Keratinocyte (primary cell): ENCODE measurements at regions not wholly inside any gene's neighbourhood (a gene's known extent, or its start where the extent isn't known, plus 50 kb on each side); places are given as distances from the start of the nearest gene placed in this dataset.

Experiments used
- DNase-seq: peaks from one replicate; pipeline ENCODE4 v3.0.0-alpha.2; 2011; ENCODE audit warnings: low read depth, missing footprints, low spot score
- FAIRE-seq: peaks from 2 replicates; lab custom pipeline; 2011; peaks lifted over from hg19 to GRCh38; lab: Jason Lieb, UNC
- H2AFZ ChIP-seq: 2 replicates; pipeline ENCODE4 v1.6.0; 2012; ENCODE audit warnings: low read length, control low read depth, inconsistent platforms; ENCODE audit not compliant: control insufficient read depth
- H3K27ac ChIP-seq: 2 replicates; pipeline ENCODE4 v1.5.1; 2011; ENCODE audit warnings: low read length; ENCODE audit not compliant: control insufficient read depth, insufficient read depth
- H3K27me3 ChIP-seq: 3 replicates; pipeline ENCODE4 v1.6.0; 2011; ENCODE audit warnings: low read length; ENCODE audit not compliant: control insufficient read depth, insufficient read depth; ENCODE audit errors: extremely low read depth
- H3K36me3 ChIP-seq, 2 experiments: 2 replicates in 1 of 2; 3 replicates in 1 of 2; pipeline ENCODE4 v1.5.1; 2011; ENCODE audit warnings: low read length in 2 of 2, mild to moderate bottlenecking in 1 of 2; ENCODE audit not compliant: control insufficient read depth in 2 of 2, insufficient read depth in 2 of 2; ENCODE audit errors: extremely low read depth in 1 of 2
- H3K4me1 ChIP-seq: 3 replicates; pipeline ENCODE4 v1.5.1; 2011; ENCODE audit warnings: low read length; ENCODE audit not compliant: control insufficient read depth, insufficient read depth; ENCODE audit errors: extremely low read depth
- H3K4me2 ChIP-seq: 3 replicates; pipeline ENCODE4 v1.6.0; 2011; ENCODE audit warnings: low read depth, low read length; ENCODE audit not compliant: control insufficient read depth, insufficient read depth; ENCODE audit errors: extremely low read depth
- H3K4me3 ChIP-seq, 3 experiments: fragments of 200-600 bp in 1 of 3; sonication (generic) in 1 of 3; 2 replicates in 2 of 3; 3 replicates in 1 of 3; pipeline ENCODE4 v1.5.1; 2011 to 2016; ENCODE audit warnings: low read length in 3 of 3, mild to moderate bottlenecking in 3 of 3, control low read depth in 2 of 3, inconsistent platforms in 1 of 3, low read depth in 1 of 3, mixed read lengths in 1 of 3, mixed run types in 1 of 3, moderate library complexity in 1 of 3; ENCODE audit not compliant: control insufficient read depth in 2 of 3, insufficient read depth in 2 of 3; ENCODE audit errors: extremely low read depth in 1 of 3
- H3K79me2 ChIP-seq: 2 replicates; pipeline ENCODE4 v1.6.0; 2012; ENCODE audit warnings: low read length; ENCODE audit not compliant: control insufficient read depth, insufficient read depth
- H3K9ac ChIP-seq: 3 replicates; pipeline ENCODE4 v1.6.0; 2011; ENCODE audit warnings: low read length; ENCODE audit not compliant: control insufficient read depth, insufficient read depth; ENCODE audit errors: extremely low read depth
- H3K9me1 ChIP-seq: 3 replicates; pipeline ENCODE4 v1.6.0; 2011; ENCODE audit warnings: low read length; ENCODE audit not compliant: control insufficient read depth, insufficient read depth; ENCODE audit errors: extremely low read depth
- H3K9me3 ChIP-seq: 2 replicates; pipeline ENCODE4 v1.5.1; 2012; ENCODE audit warnings: low read depth, low read length; ENCODE audit not compliant: control insufficient read depth
- H4K20me1 ChIP-seq: 3 replicates; pipeline ENCODE4 v1.6.0; 2011; ENCODE audit warnings: low read length; ENCODE audit not compliant: control insufficient read depth, insufficient read depth; ENCODE audit errors: extremely low read depth
- EZH2 ChIP-seq: IDR thresholded peaks from one replicate; pipeline ENCODE4 v1.6.1; 2012; ENCODE audit warnings: inconsistent platforms, mild to moderate bottlenecking, low read length, moderate library complexity
- dilution Hi-C: fragments of 300-500 bp; cut with MboI; formaldehyde crosslinking; loops from one replicate; pipeline ENCODE4 v1.7.0; 2020; ENCODE audit warnings: low sequenced_read_pairs; ENCODE audit not compliant: extremely low pct_ligation_motif_present
- TF ChIP-seq, protein P1 (sequence below), 3 experiments: IDR thresholded peaks in 1 of 3; conservative IDR thresholded peaks in 1 of 3; optimal IDR thresholded peaks in 1 of 3; 2 replicates in 2 of 3; 3 replicates in 1 of 3; pipeline versions ENCODE3 to v1.5.1; 2011; ENCODE audit warnings: low read length in 3 of 3, mild to moderate bottlenecking in 3 of 3, moderate library complexity in 2 of 3, control low read depth in 1 of 3, inconsistent platforms in 1 of 3; ENCODE audit not compliant: insufficient read depth in 2 of 3; ENCODE audit errors: extremely low read depth in 1 of 3

- Histone ChIP-seq H3K36me3 (no peaks in the 10 kb centered on the region), H3K4me3 (no peak overlapping the region), H4K20me1 (no peaks in the 10 kb centered on the region), H3K27ac (no peak overlapping the region), H3K79me2 (no peaks in the 10 kb centered on the region), H2AFZ (no peak overlapping the region), H3K27me3 (peaks cover 14% of the 10 kb centered on the region), H3K9ac (no peak overlapping the region), H3K9me1 (no peaks in the 10 kb centered on the region), H3K4me1 (no peaks in the 10 kb centered on the region), H3K9me3 (no peaks in the 10 kb centered on the region), H3K4me2 (no peak overlapping the region)
- dilution Hi-C loops, result no loop called here
- no peak for DNase-seq
- FAIRE-seq, result no peak
- TF ChIP-seq, protein P1, sequence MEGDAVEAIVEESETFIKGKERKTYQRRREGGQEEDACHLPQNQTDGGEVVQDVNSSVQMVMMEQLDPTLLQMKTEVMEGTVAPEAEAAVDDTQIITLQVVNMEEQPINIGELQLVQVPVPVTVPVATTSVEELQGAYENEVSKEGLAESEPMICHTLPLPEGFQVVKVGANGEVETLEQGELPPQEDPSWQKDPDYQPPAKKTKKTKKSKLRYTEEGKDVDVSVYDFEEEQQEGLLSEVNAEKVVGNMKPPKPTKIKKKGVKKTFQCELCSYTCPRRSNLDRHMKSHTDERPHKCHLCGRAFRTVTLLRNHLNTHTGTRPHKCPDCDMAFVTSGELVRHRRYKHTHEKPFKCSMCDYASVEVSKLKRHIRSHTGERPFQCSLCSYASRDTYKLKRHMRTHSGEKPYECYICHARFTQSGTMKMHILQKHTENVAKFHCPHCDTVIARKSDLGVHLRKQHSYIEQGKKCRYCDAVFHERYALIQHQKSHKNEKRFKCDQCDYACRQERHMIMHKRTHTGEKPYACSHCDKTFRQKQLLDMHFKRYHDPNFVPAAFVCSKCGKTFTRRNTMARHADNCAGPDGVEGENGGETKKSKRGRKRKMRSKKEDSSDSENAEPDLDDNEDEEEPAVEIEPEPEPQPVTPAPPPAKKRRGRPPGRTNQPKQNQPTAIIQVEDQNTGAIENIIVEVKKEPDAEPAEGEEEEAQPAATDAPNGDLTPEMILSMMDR (optimal IDR thresholded peaks at IDR 0.05 in 1 of 3, IDR thresholded peaks at IDR 0.05 in 1 of 3, conservative IDR thresholded peaks at IDR 0.05 in 1 of 3; ENCODE audit: extremely low read depth in 1 of 3, insufficient read depth in 2 of 3, low read length in 3 of 3), result no peak
- TF ChIP-seq EZH2, result no peak
Measured at GRCh38 chr13:29943686-29944085, 93.3 kb upstream of the UBL3 start.

DNA sequence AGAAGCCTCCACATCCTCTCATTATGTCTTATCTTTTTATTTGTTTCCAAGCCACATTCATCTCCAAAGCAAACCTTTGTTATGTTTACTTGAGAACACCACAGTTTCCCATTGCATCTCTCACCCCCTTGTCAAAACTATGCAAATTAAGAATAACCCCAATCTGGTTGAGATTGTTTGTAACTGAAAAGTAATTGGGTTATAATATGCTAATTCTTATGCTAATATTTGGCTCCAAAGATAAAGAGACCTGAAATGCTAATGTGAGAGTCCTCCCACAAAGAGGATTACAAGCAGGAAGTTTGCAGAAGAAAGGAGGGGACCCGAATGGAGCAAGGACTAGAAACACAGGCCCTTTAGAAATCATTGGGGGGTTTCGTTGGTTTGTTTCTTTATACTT lies 92.9 kb upstream of the UBL3 start:
- DNase-seq, result no peak
- H4K20me1 ChIP-seq, result no peaks in the 10 kb centered on the region
- no peak overlapping the region for H3K9ac ChIP-seq
- no peak for TF ChIP-seq EZH2
- TF ChIP-seq, protein P1 (optimal IDR thresholded peaks at IDR 0.05 in 1 of 3, IDR thresholded peaks at IDR 0.05 in 1 of 3, conservative IDR thresholded peaks at IDR 0.05 in 1 of 3; ENCODE audit: extremely low read depth in 1 of 3, insufficient read depth in 2 of 3, low read length in 3 of 3), result no peak
- dilution Hi-C loops, result no loop called here
- no peaks in the 10 kb centered on the region for H3K9me3 ChIP-seq
- FAIRE-seq, result no peak
- no peak overlapping the region for H3K27ac ChIP-seq
- no peaks in the 10 kb centered on the region for H3K9me1 ChIP-seq
- no peak overlapping the region for H2AFZ ChIP-seq
- H3K27me3 ChIP-seq, result peaks cover 14% of the 10 kb centered on the region
- no peaks in the 10 kb centered on the region for H3K36me3 ChIP-seq
- no peaks in the 10 kb centered on the region for H3K79me2 ChIP-seq
- H3K4me1 ChIP-seq, result no peaks in the 10 kb centered on the region
- H3K4me3 ChIP-seq, result no peak overlapping the region
- no peak overlapping the region for H3K4me2 ChIP-seq
